ENCODE measurements at regions not wholly inside any gene's neighbourhood (a gene's known extent, or its start where the extent isn't known, plus 50 kb on each side); places are given as distances from the start of the nearest gene placed in this dataset.

GRCh38 chr15:69898243-69898642, 199.5 kb downstream of the TLE3 start:
- DNase-seq (no peak), ATAC-seq (no peak)
- intact Hi-C loops (cut with micrococcal nuclease) = no loop called here

GRCh38 chr15:69902414-69903062, 195.2 kb downstream of the TLE3 start:
- intact Hi-C loops (cut with micrococcal nuclease) = no loop called here
- peak; percentile 79 for ATAC-seq
- DNase-seq = no peak

- ATAC-seq (no peak), DNase-seq (no peak)
- intact Hi-C loops (cut with micrococcal nuclease) = no loop called here
Measured at GRCh38 chr15:69903470-69904469, 193.9 kb downstream of the TLE3 start.

- intact Hi-C loops (cut with micrococcal nuclease) = no loop called here
Measured at GRCh38 chr15:69906256-69907185, 191.2 kb downstream of the TLE3 start.

GRCh38 chr15:69908060-69908459, 189.7 kb downstream of the TLE3 start:
- intact Hi-C loops (cut with micrococcal nuclease) = no loop called here

More at GRCh38 chr15:69906256-69907185, 191.2 kb downstream of the TLE3 start:
- DNase-seq = no peak
- ATAC-seq = no peak

GRCh38 chr15:69908590-69909420, 188.9 kb downstream of the TLE3 start:
- DNase-seq (no peak), ATAC-seq (no peak)
- intact Hi-C loops (cut with micrococcal nuclease) = no loop called here

More at GRCh38 chr15:69908060-69908459, 189.7 kb downstream of the TLE3 start:
- DNase-seq (no peak), ATAC-seq (no peak)

GRCh38 chr15:69909719-69910444, 187.8 kb downstream of the TLE3 start:
- DNase-seq = no peak
- ATAC-seq = no peak
- intact Hi-C loops (cut with micrococcal nuclease) = no loop called here

GRCh38 chr15:69910514-69910913, 187.2 kb downstream of the TLE3 start:
- DNase-seq = no peak
- intact Hi-C loops (cut with micrococcal nuclease) = no loop called here
- ATAC-seq = no peak

- no peak for ATAC-seq
- intact Hi-C loops (cut with micrococcal nuclease) = no loop called here
- DNase-seq = no peak
Measured at GRCh38 chr15:69912116-69912515, 185.6 kb downstream of the TLE3 start.

- intact Hi-C loops (cut with micrococcal nuclease) = no loop called here
- ATAC-seq = no peak
Measured at GRCh38 chr15:69914040-69914439, 183.7 kb downstream of the TLE3 start.

GRCh38 chr15:69914960-69915359, 182.8 kb downstream of the TLE3 start:
- DNase-seq (no peak), ATAC-seq (no peak)
- intact Hi-C loops (cut with micrococcal nuclease) = no loop called here

More at GRCh38 chr15:69914040-69914439, 183.7 kb downstream of the TLE3 start:
- no peak for DNase-seq

- no peak for DNase-seq
- intact Hi-C loops (cut with micrococcal nuclease) = no loop called here
- no peak for ATAC-seq
Measured at GRCh38 chr15:69916169-69916785, 181.4 kb downstream of the TLE3 start.

GRCh38 chr15:69917056-69917455, 180.7 kb downstream of the TLE3 start:
- DNase-seq (no peak), ATAC-seq (no peak)
- intact Hi-C loops (cut with micrococcal nuclease) = no loop called here

GRCh38 chr15:69919816-69920215, 177.9 kb downstream of the TLE3 start:
- ATAC-seq = no peak
- DNase-seq = no peak
- intact Hi-C loops (cut with micrococcal nuclease) = no loop called here

GRCh38 chr15:69920221-69920620, 177.5 kb downstream of the TLE3 start:
- no peak for ATAC-seq
- intact Hi-C loops (cut with micrococcal nuclease) = no loop called here
- no peak for DNase-seq

- ATAC-seq (no peak), DNase-seq (no peak)
- intact Hi-C loops (cut with micrococcal nuclease) = no loop called here
Measured at GRCh38 chr15:69921626-69922619, 175.8 kb downstream of the TLE3 start.

Data from left ventricle myocardium superior (tissue), 1 donor.